PC-3 (cell line): ENCODE measurements at regions not wholly inside any gene's neighbourhood (a gene's known extent, or its start where the extent isn't known, plus 50 kb on each side); places are given as distances from the start of the nearest gene placed in this dataset.

Source experiments
- ATAC-seq: fragments of 200-7000 bp; cut with Tn5 transposase; 2 replicates; pipeline ENCODE4 v1.9.1; 2020; ENCODE audit warnings: mild to moderate bottlenecking, moderate library complexity
- BruUV-seq: library from RNA; stranded (reverse); fragments of 400-500 nt; replicated peaks from 2 replicates; lab custom pipeline; 2021; lab: Mats Ljungman, UMichigan
- CTCF ChIA-PET: fragments of 300-600 bp; sonication (Branson Sonifier 250); formaldehyde crosslinking; loops from one replicate; lab custom pipeline; 2022; ENCODE audit warnings: antibody characterized with exemption; lab: Charles Lee
- POLR2A ChIA-PET: fragments of 300-600 bp; sonication (Branson Sonifier 250); formaldehyde crosslinking; loops from one replicate; lab custom pipeline; 2022; ENCODE audit warnings: antibody characterized with exemption; ENCODE audit not compliant: unreplicated experiment; lab: Charles Lee
- DNase-seq: peaks from one replicate; pipeline ENCODE4 v3.0.0-alpha.2; 2015
- H2AFZ ChIP-seq: fragments of 300-600 bp; sonication (generic); 2 replicates; pipeline ENCODE4 v1.6.0; 2016; ENCODE audit warnings: antibody characterized with exemption, low read length
- H3F3A ChIP-seq: fragments of 300-600 bp; sonication (generic); one replicate; pipeline ENCODE4 v1.6.0; 2017; ENCODE audit warnings: antibody characterized with exemption, low read length, control low read depth, mild to moderate bottlenecking; ENCODE audit not compliant: unreplicated experiment
- H3K27ac ChIP-seq: fragments of 300-600 bp; sonication (generic); 2 replicates; pipeline ENCODE4 v1.5.1; 2016; ENCODE audit warnings: mild to moderate bottlenecking, low read length
- H3K27me3 ChIP-seq: fragments of 300-600 bp; sonication (generic); 2 replicates; pipeline ENCODE4 v1.6.1; 2016; ENCODE audit warnings: low read length, mixed read lengths
- H3K36me3 ChIP-seq: fragments of 300-600 bp; sonication (generic); 2 replicates; pipeline ENCODE4 v1.6.1; 2016; ENCODE audit warnings: low read depth, mixed run types, low read length, mixed read lengths
- H3K4me1 ChIP-seq: fragments of 300-600 bp; sonication (generic); 2 replicates; pipeline ENCODE4 v1.5.1; 2016; ENCODE audit warnings: low read length; ENCODE audit not compliant: insufficient read depth
- H3K4me2 ChIP-seq: fragments of 300-600 bp; sonication (generic); 2 replicates; pipeline ENCODE4 v1.6.0; 2016; ENCODE audit warnings: low read length
- H3K4me3 ChIP-seq: fragments of 300-600 bp; sonication (generic); 2 replicates; pipeline ENCODE4 v1.5.1; 2016; ENCODE audit warnings: mild to moderate bottlenecking, low read length, mixed read lengths
- H3K79me2 ChIP-seq: fragments of 300-600 bp; sonication (generic); 2 replicates; pipeline ENCODE4 v1.6.1; 2017; ENCODE audit warnings: low read length, mixed read lengths
- H3K9ac ChIP-seq: fragments of 300-600 bp; sonication (generic); 2 replicates; pipeline ENCODE4 v1.6.0; 2016; ENCODE audit warnings: mild to moderate bottlenecking, low read length
- H3K9me2 ChIP-seq: fragments of 300-600 bp; sonication (generic); replicated peaks from 2 replicates; pipeline ENCODE4 v1.6.1; 2016; ENCODE audit warnings: mixed run types, low read length, mixed read lengths
- H3K9me3 ChIP-seq: fragments of 300-600 bp; sonication (generic); 2 replicates; pipeline ENCODE4 v1.6.1; 2016; ENCODE audit warnings: low read length, mixed read lengths
- H4K20me1 ChIP-seq: fragments of 300-600 bp; sonication (generic); 2 replicates; pipeline ENCODE4 v1.6.1; 2016; ENCODE audit warnings: low read length, mixed read lengths
- EZH2 ChIP-seq: fragments of 300-600 bp; sonication (generic); IDR thresholded peaks from one replicate; pipeline ENCODE4 v1.6.1; 2017; ENCODE audit warnings: antibody characterized with exemption, mild to moderate bottlenecking, low read length; ENCODE audit not compliant: unreplicated experiment
- EZH2phosphoT487 ChIP-seq: fragments of 300-600 bp; sonication (generic); IDR thresholded peaks from 2 replicates; pipeline ENCODE4 v1.6.1; 2018; ENCODE audit warnings: mild to moderate bottlenecking, antibody characterized with exemption, low read length, borderline replicate concordance
- intact Hi-C: fragments of 100-400 bp; cut with micrococcal nuclease; formaldehyde crosslinking; loops from 2 replicates; pipeline ENCODE4 v1.9.0; 2023
- TF ChIP-seq, protein P1 (sequence below): fragments of 300-600 bp; sonication (generic); conservative IDR thresholded peaks from 2 replicates; pipeline ENCODE4 v1.5.1; 2017; ENCODE audit warnings: antibody characterized with exemption, low read depth, mild to moderate bottlenecking, low read length

DNA sequence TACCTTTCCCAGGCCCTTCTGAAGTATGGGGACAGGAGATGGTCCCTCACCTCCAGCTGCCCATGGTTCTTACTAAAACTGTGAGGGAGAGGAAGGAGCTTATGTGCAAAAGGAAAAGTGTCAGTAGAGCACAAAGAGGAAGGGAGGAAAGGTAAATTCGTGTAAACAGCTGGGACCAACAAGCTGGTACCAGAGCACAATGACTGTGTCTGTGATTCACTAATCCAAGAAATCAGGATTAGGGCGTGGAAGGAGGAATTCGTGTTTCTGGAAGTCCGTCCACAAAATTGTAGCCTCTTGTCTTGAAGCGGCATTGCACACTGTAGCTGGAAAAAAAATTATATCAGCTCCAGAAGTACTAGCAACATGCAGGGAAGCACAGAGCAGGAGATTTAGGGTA lies 129.0 kb upstream of the RREB1 start:
- BruUV-seq, result no TSS peak
- Histone ChIP-seq H2AFZ (peak overlapping the region; percentile 60), H3K4me3 (no peak overlapping the region), H3K79me2 (no peaks in the 10 kb centered on the region), H3K4me1 (peaks cover 16% of the 10 kb centered on the region), H3K36me3 (no peaks in the 10 kb centered on the region), H4K20me1 (no peaks in the 10 kb centered on the region), H3K27me3 (no peaks in the 10 kb centered on the region), H3K9me2 (no peaks in the 10 kb centered on the region), H3K27ac (peak overlapping the region; percentile 18; the same call in 1 of the 2 replicates), H3K9me3 (no peaks in the 10 kb centered on the region), H3F3A (no peaks in the 10 kb centered on the region), H3K4me2 (peak overlapping the region; percentile 37), H3K9ac (no peak overlapping the region)
- DNase-seq (peak; percentile 28), ATAC-seq (no peak)
- intact Hi-C loops, result no loop called here
- TF ChIP-seq EZH2, result no peak
- TF ChIP-seq EZH2phosphoT487, result no peak
- TF ChIP-seq, protein P1, sequence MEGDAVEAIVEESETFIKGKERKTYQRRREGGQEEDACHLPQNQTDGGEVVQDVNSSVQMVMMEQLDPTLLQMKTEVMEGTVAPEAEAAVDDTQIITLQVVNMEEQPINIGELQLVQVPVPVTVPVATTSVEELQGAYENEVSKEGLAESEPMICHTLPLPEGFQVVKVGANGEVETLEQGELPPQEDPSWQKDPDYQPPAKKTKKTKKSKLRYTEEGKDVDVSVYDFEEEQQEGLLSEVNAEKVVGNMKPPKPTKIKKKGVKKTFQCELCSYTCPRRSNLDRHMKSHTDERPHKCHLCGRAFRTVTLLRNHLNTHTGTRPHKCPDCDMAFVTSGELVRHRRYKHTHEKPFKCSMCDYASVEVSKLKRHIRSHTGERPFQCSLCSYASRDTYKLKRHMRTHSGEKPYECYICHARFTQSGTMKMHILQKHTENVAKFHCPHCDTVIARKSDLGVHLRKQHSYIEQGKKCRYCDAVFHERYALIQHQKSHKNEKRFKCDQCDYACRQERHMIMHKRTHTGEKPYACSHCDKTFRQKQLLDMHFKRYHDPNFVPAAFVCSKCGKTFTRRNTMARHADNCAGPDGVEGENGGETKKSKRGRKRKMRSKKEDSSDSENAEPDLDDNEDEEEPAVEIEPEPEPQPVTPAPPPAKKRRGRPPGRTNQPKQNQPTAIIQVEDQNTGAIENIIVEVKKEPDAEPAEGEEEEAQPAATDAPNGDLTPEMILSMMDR, result no peak
- CTCF ChIA-PET, result no interaction called here
- POLR2A ChIA-PET, result no interaction called here

DNA sequence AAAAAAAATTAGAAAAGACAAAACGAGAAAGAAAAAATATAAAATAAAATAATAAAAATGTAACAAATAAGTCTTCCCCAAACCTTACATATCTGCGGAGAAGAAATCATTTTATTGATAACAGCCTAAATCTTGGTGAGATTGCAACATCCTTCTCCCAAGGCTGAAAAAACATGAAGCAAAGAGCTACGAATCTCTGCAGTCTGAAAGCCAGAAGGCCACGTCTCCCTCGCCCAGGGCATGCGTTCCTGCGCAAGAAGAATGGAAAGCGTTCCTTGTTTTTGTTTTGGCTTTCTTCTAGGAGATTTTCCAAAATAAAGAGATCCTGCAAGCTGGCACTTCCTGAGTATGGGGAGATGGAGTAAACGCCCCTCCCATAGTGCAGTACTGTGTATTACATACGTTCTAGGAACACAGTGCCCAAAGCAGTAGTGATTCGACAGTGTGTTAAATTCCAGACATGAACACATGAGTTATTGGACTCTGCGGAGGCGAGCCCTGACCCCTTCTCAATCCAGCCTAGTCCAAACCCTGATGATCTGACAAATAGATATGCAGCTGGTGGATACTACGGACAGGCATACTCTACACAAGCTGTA lies 126.7 kb upstream of the RREB1 start:
- H3K36me3 ChIP-seq, result no peaks in the 10 kb centered on the region
- H3K9me3 ChIP-seq, result no peaks in the 10 kb centered on the region
- no peak overlapping the region for H3K4me3 ChIP-seq
- TF ChIP-seq EZH2phosphoT487 (no peak), EZH2 (no peak)
- TF ChIP-seq, protein P1, result no peak
- H3K27ac ChIP-seq, result no peak overlapping the region
- no TSS peak for BruUV-seq
- no peak overlapping the region for H3K4me2 ChIP-seq
- DNase-seq, result no peak
- POLR2A ChIA-PET, result no interaction called here
- H3K9ac ChIP-seq, result no peak overlapping the region
- no peaks in the 10 kb centered on the region for H3K79me2 ChIP-seq
- CTCF ChIA-PET, result no interaction called here
- H2AFZ ChIP-seq, result no peak overlapping the region
- H4K20me1 ChIP-seq, result no peaks in the 10 kb centered on the region
- H3K9me2 ChIP-seq, result no peaks in the 10 kb centered on the region
- intact Hi-C loops, result no loop called here
- H3K4me1 ChIP-seq, result peaks cover 16% of the 10 kb centered on the region
- no peak for ATAC-seq
- H3K27me3 ChIP-seq, result no peaks in the 10 kb centered on the region
- no peaks in the 10 kb centered on the region for H3F3A ChIP-seq

DNA sequence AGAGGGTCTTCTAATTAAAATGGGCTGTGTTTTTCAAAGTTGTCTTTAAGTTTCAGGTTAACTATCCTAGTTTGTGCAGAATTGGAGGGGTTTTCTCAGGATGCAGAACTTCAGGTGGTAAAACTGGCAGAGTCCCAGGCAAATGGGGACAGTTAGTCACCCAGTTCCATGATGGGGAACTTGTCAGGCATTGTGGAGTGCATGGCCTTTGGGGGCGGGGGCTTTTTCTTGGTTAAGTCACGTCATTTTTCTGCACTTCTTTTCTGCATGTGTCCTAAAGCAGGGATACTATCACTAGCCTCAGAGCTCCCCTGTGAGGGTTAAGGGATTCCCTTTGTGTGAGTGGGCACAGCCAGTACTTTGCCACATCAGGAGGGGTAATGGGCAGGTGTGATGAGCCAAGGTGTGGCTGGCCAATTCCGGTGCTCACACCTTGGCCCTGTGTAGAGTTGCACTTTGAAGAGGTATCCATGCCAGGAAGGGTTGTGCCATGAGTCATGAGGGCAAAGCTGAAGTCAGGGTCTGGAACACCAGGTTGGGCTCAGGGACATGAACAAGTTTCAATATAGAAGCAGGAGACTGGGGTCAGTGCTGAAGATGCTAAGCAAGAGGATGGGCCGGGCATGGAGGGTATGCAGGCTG lies 126.0 kb upstream of the RREB1 start:
- no TSS peak for BruUV-seq
- peak; percentile 42 for ATAC-seq
- peak; percentile 50 for DNase-seq
- Histone ChIP-seq H3K4me2 (no peak overlapping the region), H3K9me3 (no peaks in the 10 kb centered on the region), H3K4me3 (no peak overlapping the region), H3K27me3 (no peaks in the 10 kb centered on the region), H3K9ac (no peak overlapping the region), H3K9me2 (no peaks in the 10 kb centered on the region), H4K20me1 (no peaks in the 10 kb centered on the region), H2AFZ (no peak overlapping the region), H3K27ac (no peak overlapping the region), H3K79me2 (no peaks in the 10 kb centered on the region), H3K4me1 (peaks cover 16% of the 10 kb centered on the region), H3K36me3 (no peaks in the 10 kb centered on the region), H3F3A (no peaks in the 10 kb centered on the region)
- TF ChIP-seq EZH2 (no peak), EZH2phosphoT487 (no peak)
- TF ChIP-seq, protein P1, result no peak
- intact Hi-C loops, result no loop called here
- POLR2A ChIA-PET, result no interaction called here
- CTCF ChIA-PET, result no interaction called here
